SK-N-SH treated with all-trans-retinoic acid at 6 μM for 48 hours (cell line): ENCODE measurements at regions not wholly inside any gene's neighbourhood (a gene's known extent, or its start where the extent isn't known, plus 50 kb on each side); places are given as distances from the start of the nearest gene placed in this dataset.

Source experiments
- ATAC-seq: fragments of 200-7000 bp; cut with Tn5 transposase; 3 replicates; pipeline ENCODE4 v1.9.1; 2020; ENCODE audit warnings: mild to moderate bottlenecking, moderate library complexity
- ARNTL ChIP-seq: fragments of 450-650 bp; formaldehyde crosslinking; IDR thresholded peaks from 2 replicates; pipeline ENCODE4 v1.5.0; 2020; ENCODE audit warnings: low read depth, mild to moderate bottlenecking, moderate library complexity, borderline replicate concordance
- BACH2 ChIP-seq: fragments of 250-450 bp; sonication (Bioruptor Pico); IDR thresholded peaks from 2 replicates; pipeline ENCODE4 v1.9.0; 2021; ENCODE audit warnings: mild to moderate bottlenecking, borderline replicate concordance
- CSDC2 ChIP-seq: fragments of 250-450 bp; sonication (Bioruptor Pico); IDR thresholded peaks from 2 replicates; pipeline ENCODE4 v1.5.0; 2020; ENCODE audit warnings: mild to moderate bottlenecking, moderate library complexity
- ESRRG ChIP-seq: fragments of 250-450 bp; sonication (Bioruptor Pico); IDR thresholded peaks from 2 replicates; pipeline ENCODE4 v1.6.1; 2021; ENCODE audit warnings: mild to moderate bottlenecking
- ISL1 ChIP-seq: fragments of 250-450 bp; sonication (Bioruptor Pico); IDR thresholded peaks from 2 replicates; pipeline ENCODE4 v2.1.2; 2022; ENCODE audit warnings: mild to moderate bottlenecking, moderate library complexity
- OSR1 ChIP-seq: fragments of 250-450 bp; sonication (Bioruptor Pico); IDR thresholded peaks from 2 replicates; pipeline ENCODE4 v1.8.0; 2022; ENCODE audit warnings: moderate library complexity, mild to moderate bottlenecking, inconsistent platforms
- PATZ1 ChIP-seq: fragments of 250-450 bp; sonication (Bioruptor Pico); IDR thresholded peaks from 2 replicates; pipeline ENCODE4 v1.8.0; 2020; ENCODE audit warnings: mild to moderate bottlenecking, moderate library complexity, borderline replicate concordance
- POU6F1 ChIP-seq: fragments of 250-450 bp; sonication (Bioruptor Pico); IDR thresholded peaks from 2 replicates; pipeline ENCODE4 v1.8.0; 2021; ENCODE audit warnings: low read depth, mild to moderate bottlenecking, moderate library complexity, borderline replicate concordance
- PPARA ChIP-seq: fragments of 250-450 bp; sonication (Bioruptor Pico); IDR thresholded peaks from 2 replicates; pipeline ENCODE4 v1.5.0; 2020; ENCODE audit warnings: mild to moderate bottlenecking, borderline replicate concordance
- RARB ChIP-seq: fragments of 250-450 bp; sonication (Bioruptor Pico); IDR thresholded peaks from 2 replicates; pipeline ENCODE4 v1.8.0; 2021; ENCODE audit warnings: mild to moderate bottlenecking, moderate library complexity
- SNAI2 ChIP-seq: fragments of 250-450 bp; sonication (Bioruptor Pico); IDR thresholded peaks from 2 replicates; pipeline ENCODE4 v1.5.0; 2020; ENCODE audit warnings: mild to moderate bottlenecking, moderate library complexity
- TCF4 ChIP-seq: fragments of 250-450 bp; sonication (Bioruptor Pico); IDR thresholded peaks from 2 replicates; pipeline ENCODE4 v1.8.0; 2021; ENCODE audit warnings: mild to moderate bottlenecking, moderate library complexity, borderline replicate concordance
- TOX ChIP-seq: fragments of 250-450 bp; sonication (Bioruptor Pico); IDR thresholded peaks from 2 replicates; pipeline ENCODE4 v1.8.0; 2021; ENCODE audit warnings: mild to moderate bottlenecking, moderate library complexity, borderline replicate concordance
- ZC3H10 ChIP-seq: fragments of 250-450 bp; sonication (Bioruptor Pico); IDR thresholded peaks from 2 replicates; pipeline ENCODE4 v1.5.1; 2021; ENCODE audit warnings: mild to moderate bottlenecking, moderate library complexity
- ZFP3 ChIP-seq: fragments of 250-450 bp; sonication (Bioruptor Pico); IDR thresholded peaks from 2 replicates; pipeline ENCODE4 v1.5.0; 2020; ENCODE audit warnings: mild to moderate bottlenecking, moderate library complexity
- ZFP30 ChIP-seq: fragments of 450-650 bp; formaldehyde crosslinking; IDR thresholded peaks from 2 replicates; pipeline ENCODE4 v1.5.0; 2022; ENCODE audit warnings: mild to moderate bottlenecking, moderate library complexity
- ZNF565 ChIP-seq: fragments of 450-650 bp; formaldehyde crosslinking; conservative IDR thresholded peaks from 2 replicates; pipeline ENCODE4 v1.5.0; 2020; ENCODE audit warnings: low read depth, mild to moderate bottlenecking, moderate library complexity
- ZNF70 ChIP-seq: fragments of 450-650 bp; formaldehyde crosslinking; IDR thresholded peaks from 2 replicates; pipeline ENCODE4 v1.5.0; 2020; ENCODE audit warnings: mild to moderate bottlenecking, moderate library complexity
- ZNF8 ChIP-seq: fragments of 450-650 bp; formaldehyde crosslinking; IDR thresholded peaks from 2 replicates; pipeline ENCODE4 v1.5.0; 2020; ENCODE audit warnings: mild to moderate bottlenecking, moderate library complexity
- TF ChIP-seq, protein P1 (sequence below): fragments of 250-450 bp; sonication (Bioruptor Pico); IDR thresholded peaks from 2 replicates; pipeline ENCODE4 v1.5.1; 2020; ENCODE audit warnings: low read depth, mild to moderate bottlenecking, moderate library complexity
- TF ChIP-seq, protein P2 (sequence below): fragments of 250-450 bp; sonication (Bioruptor Pico); IDR thresholded peaks from 2 replicates; pipeline ENCODE4 v1.5.1; 2021; ENCODE audit warnings: mild to moderate bottlenecking, moderate library complexity
- TF ChIP-seq, protein P3 (sequence below): fragments of 250-450 bp; sonication (Bioruptor Pico); IDR thresholded peaks from 2 replicates; pipeline ENCODE4 v1.5.0; 2020; ENCODE audit warnings: mild to moderate bottlenecking, moderate library complexity

GRCh38 chr6:102986086-102986485 lies 1592.6 kb downstream of the GRIK2 start:
- TF ChIP-seq ZNF8 (CRISPR knock-in tag) = no peak
- TF ChIP-seq, protein P1, sequence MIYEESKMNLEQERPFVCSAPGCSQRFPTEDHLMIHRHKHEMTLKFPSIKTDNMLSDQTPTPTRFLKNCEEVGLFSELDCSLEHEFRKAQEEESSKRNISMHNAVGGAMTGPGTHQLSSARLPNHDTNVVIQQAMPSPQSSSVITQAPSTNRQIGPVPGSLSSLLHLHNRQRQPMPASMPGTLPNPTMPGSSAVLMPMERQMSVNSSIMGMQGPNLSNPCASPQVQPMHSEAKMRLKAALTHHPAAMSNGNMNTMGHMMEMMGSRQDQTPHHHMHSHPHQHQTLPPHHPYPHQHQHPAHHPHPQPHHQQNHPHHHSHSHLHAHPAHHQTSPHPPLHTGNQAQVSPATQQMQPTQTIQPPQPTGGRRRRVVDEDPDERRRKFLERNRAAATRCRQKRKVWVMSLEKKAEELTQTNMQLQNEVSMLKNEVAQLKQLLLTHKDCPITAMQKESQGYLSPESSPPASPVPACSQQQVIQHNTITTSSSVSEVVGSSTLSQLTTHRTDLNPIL (CRISPR knock-in tag) = no peak
- no peak for TF ChIP-seq TOX (CRISPR knock-in tag)
- no peak for TF ChIP-seq TCF4 (CRISPR knock-in tag)
- TF ChIP-seq ZC3H10 (CRISPR knock-in tag) = no peak
- no peak for TF ChIP-seq SNAI2 (CRISPR knock-in tag)
- no peak for TF ChIP-seq ZFP30 (CRISPR knock-in tag)
- no peak for TF ChIP-seq ISL1
- no peak for TF ChIP-seq POU6F1 (CRISPR knock-in tag)
- no peak for TF ChIP-seq PPARA
- no peak for TF ChIP-seq PATZ1 (CRISPR knock-in tag)
- TF ChIP-seq, protein P2, sequence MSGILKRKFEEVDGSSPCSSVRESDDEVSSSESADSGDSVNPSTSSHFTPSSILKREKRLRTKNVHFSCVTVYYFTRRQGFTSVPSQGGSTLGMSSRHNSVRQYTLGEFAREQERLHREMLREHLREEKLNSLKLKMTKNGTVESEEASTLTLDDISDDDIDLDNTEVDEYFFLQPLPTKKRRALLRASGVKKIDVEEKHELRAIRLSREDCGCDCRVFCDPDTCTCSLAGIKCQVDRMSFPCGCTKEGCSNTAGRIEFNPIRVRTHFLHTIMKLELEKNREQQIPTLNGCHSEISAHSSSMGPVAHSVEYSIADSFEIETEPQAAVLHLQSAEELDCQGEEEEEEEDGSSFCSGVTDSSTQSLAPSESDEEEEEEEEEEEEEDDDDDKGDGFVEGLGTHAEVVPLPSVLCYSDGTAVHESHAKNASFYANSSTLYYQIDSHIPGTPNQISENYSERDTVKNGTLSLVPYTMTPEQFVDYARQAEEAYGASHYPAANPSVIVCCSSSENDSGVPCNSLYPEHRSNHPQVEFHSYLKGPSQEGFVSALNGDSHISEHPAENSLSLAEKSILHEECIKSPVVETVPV = no peak
- TF ChIP-seq OSR1 (CRISPR knock-in tag) = no peak
- TF ChIP-seq, protein P3, sequence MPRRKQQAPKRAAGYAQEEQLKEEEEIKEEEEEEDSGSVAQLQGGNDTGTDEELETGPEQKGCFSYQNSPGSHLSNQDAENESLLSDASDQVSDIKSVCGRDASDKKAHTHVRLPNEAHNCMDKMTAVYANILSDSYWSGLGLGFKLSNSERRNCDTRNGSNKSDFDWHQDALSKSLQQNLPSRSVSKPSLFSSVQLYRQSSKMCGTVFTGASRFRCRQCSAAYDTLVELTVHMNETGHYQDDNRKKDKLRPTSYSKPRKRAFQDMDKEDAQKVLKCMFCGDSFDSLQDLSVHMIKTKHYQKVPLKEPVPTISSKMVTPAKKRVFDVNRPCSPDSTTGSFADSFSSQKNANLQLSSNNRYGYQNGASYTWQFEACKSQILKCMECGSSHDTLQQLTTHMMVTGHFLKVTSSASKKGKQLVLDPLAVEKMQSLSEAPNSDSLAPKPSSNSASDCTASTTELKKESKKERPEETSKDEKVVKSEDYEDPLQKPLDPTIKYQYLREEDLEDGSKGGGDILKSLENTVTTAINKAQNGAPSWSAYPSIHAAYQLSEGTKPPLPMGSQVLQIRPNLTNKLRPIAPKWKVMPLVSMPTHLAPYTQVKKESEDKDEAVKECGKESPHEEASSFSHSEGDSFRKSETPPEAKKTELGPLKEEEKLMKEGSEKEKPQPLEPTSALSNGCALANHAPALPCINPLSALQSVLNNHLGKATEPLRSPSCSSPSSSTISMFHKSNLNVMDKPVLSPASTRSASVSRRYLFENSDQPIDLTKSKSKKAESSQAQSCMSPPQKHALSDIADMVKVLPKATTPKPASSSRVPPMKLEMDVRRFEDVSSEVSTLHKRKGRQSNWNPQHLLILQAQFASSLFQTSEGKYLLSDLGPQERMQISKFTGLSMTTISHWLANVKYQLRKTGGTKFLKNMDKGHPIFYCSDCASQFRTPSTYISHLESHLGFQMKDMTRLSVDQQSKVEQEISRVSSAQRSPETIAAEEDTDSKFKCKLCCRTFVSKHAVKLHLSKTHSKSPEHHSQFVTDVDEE (CRISPR knock-in tag) = no peak
- no peak for TF ChIP-seq BACH2 (CRISPR knock-in tag)
- no peak for ATAC-seq

DNA sequence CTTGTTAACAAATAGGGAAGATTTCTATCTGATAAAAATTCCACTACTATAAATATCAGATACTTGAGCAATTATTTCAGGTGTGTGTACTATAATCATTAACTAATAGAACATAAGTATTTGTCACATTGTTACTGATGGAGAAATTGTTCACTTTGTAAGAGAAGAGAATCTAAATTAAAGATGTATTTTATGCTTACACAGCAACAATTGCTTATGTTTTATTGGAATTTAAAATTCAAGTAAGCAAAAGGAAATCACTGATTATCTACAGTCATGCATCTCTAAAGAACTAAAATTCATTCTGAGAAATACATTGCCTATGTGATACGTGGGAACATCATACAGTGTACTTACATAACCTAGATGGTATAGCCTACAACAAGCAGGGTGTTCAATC lies 1590.8 kb downstream of the GRIK2 start:
- no peak for ATAC-seq
- TF ChIP-seq BACH2 (CRISPR knock-in tag) = no peak
- no peak for TF ChIP-seq ZFP3 (CRISPR knock-in tag)
- no peak for TF ChIP-seq TCF4 (CRISPR knock-in tag)
- TF ChIP-seq OSR1 (CRISPR knock-in tag) = no peak
- TF ChIP-seq ESRRG = no peak
- no peak for TF ChIP-seq ZNF70
- no peak for TF ChIP-seq PATZ1 (CRISPR knock-in tag)
- TF ChIP-seq, protein P2 = no peak
- no peak for TF ChIP-seq TOX (CRISPR knock-in tag)
- no peak for TF ChIP-seq SNAI2 (CRISPR knock-in tag)
- no peak for TF ChIP-seq ZNF565 (CRISPR knock-in tag)
- no peak for TF ChIP-seq ZC3H10 (CRISPR knock-in tag)
- TF ChIP-seq ARNTL (CRISPR knock-in tag) = no peak
- no peak for TF ChIP-seq POU6F1 (CRISPR knock-in tag)
- TF ChIP-seq CSDC2 (CRISPR knock-in tag) = no peak
- TF ChIP-seq, protein P1 (CRISPR knock-in tag) = no peak
- TF ChIP-seq ISL1 = no peak
- no peak for TF ChIP-seq RARB (CRISPR knock-in tag)
